WTC11 (cell line): ENCODE measurements at regions not wholly inside any gene's neighbourhood (a gene's known extent, or its start where the extent isn't known, plus 50 kb on each side); places are given as distances from the start of the nearest gene placed in this dataset.

Source experiments
- ATAC-seq: fragments of 200-7000 bp; cut with Tn5 transposase; 2 replicates; pipeline ENCODE4 v1.10.0; 2021; ENCODE audit warnings: mild to moderate bottlenecking, moderate library complexity
- CTCF ChIA-PET: fragments of 300-600 bp; sonication (Branson Sonifier 250); formaldehyde crosslinking; loops from one replicate; lab custom pipeline; 2021; ENCODE audit warnings: antibody characterized with exemption; lab: Charles Lee
- POLR2A ChIA-PET: fragments of 350-600 bp; sonication (Branson Sonifier 250); formaldehyde crosslinking; loops from one replicate; lab custom pipeline; 2021; ENCODE audit warnings: antibody characterized with exemption; lab: Charles Lee
- DNase-seq: peaks from one replicate; pipeline ENCODE4 v3.0.0; 2021; ENCODE audit warnings: low spot score
- H3K27ac Mint-ChIP-seq: 2 replicates; pipeline ENCODE4 v1.8.0; 2021; ENCODE audit warnings: mixed read lengths
- H3K27me3 Mint-ChIP-seq: 2 replicates; pipeline ENCODE4 v1.8.0; 2021; ENCODE audit warnings: low read depth, mild to moderate bottlenecking, moderate library complexity, mixed read lengths
- H3K36me3 Mint-ChIP-seq: 2 replicates; pipeline ENCODE4 v1.8.0; 2021; ENCODE audit warnings: mixed read lengths
- H3K4me1 Mint-ChIP-seq: 2 replicates; pipeline ENCODE4 v1.8.0; 2022; ENCODE audit warnings: mixed read lengths
- H3K4me3 Mint-ChIP-seq: 2 replicates; pipeline ENCODE4 v1.8.0; 2021; ENCODE audit warnings: mild to moderate bottlenecking, moderate library complexity, mixed read lengths
- H3K9me3 Mint-ChIP-seq: 2 replicates; pipeline ENCODE4 v1.8.0; 2021; ENCODE audit warnings: mixed read lengths
- ATF1 ChIP-seq: sonication (generic); formaldehyde crosslinking; IDR thresholded peaks from 2 replicates; pipeline ENCODE4 v1.8.1; 2023; ENCODE audit warnings: mild to moderate bottlenecking, moderate library complexity, missing genetic modification reagents
- CBFB ChIP-seq: sonication (generic); formaldehyde crosslinking; IDR thresholded peaks from 2 replicates; pipeline ENCODE4 v1.8.1; 2022; ENCODE audit warnings: mild to moderate bottlenecking, low read depth, missing genetic modification reagents
- ELF4 ChIP-seq: sonication (generic); formaldehyde crosslinking; IDR thresholded peaks from 2 replicates; pipeline ENCODE4 v1.8.1; 2022; ENCODE audit warnings: low read depth, mild to moderate bottlenecking, moderate library complexity, missing genetic modification reagents
- EMX1 ChIP-seq: fragments of 250-450 bp; sonication (Bioruptor Pico); IDR thresholded peaks from 2 replicates; pipeline ENCODE4 v1.8.0; 2021; ENCODE audit warnings: mild to moderate bottlenecking
- GRHL2 ChIP-seq: fragments of 250-450 bp; sonication (Bioruptor Pico); IDR thresholded peaks from 2 replicates; pipeline ENCODE4 v1.8.0; 2022; ENCODE audit warnings: mild to moderate bottlenecking, moderate library complexity; ENCODE audit not compliant: insufficient replicate concordance, severe bottlenecking
- JAZF1 ChIP-seq: fragments of 250-450 bp; sonication (Bioruptor Pico); IDR thresholded peaks from 2 replicates; pipeline ENCODE4 v1.9.0; 2021; ENCODE audit warnings: moderate library complexity, mild to moderate bottlenecking, inconsistent platforms
- NR3C1 ChIP-seq: sonication (generic); formaldehyde crosslinking; conservative IDR thresholded peaks from 2 replicates; pipeline ENCODE4 v1.8.1; 2023; ENCODE audit warnings: low read depth, mild to moderate bottlenecking, missing genetic modification reagents
- SMAD3 ChIP-seq: sonication (generic); formaldehyde crosslinking; IDR thresholded peaks from 2 replicates; pipeline ENCODE4 v1.8.0; 2022; ENCODE audit warnings: missing genetic modification reagents, mild to moderate bottlenecking, borderline replicate concordance
- SOX15 ChIP-seq: fragments of 250-450 bp; sonication (Bioruptor Pico); IDR thresholded peaks from 2 replicates; pipeline ENCODE4 v1.9.0; 2021; ENCODE audit warnings: mild to moderate bottlenecking
- SP1 ChIP-seq: sonication (generic); formaldehyde crosslinking; conservative IDR thresholded peaks from 2 replicates; pipeline ENCODE4 v1.8.1; 2022; ENCODE audit warnings: missing genetic modification reagents
- TCF7 ChIP-seq: sonication (generic); formaldehyde crosslinking; IDR thresholded peaks from 2 replicates; pipeline ENCODE4 v1.8.0; 2022; ENCODE audit warnings: mild to moderate bottlenecking, low read depth, missing genetic modification reagents, moderate library complexity
- TEAD4 ChIP-seq: sonication (generic); formaldehyde crosslinking; IDR thresholded peaks from 2 replicates; pipeline ENCODE4 v1.8.0; 2022; ENCODE audit warnings: mild to moderate bottlenecking, missing genetic modification reagents
- ZNF671 ChIP-seq: fragments of 250-450 bp; sonication (Bioruptor Pico); IDR thresholded peaks from 2 replicates; pipeline ENCODE4 v1.8.0; 2021; ENCODE audit warnings: mild to moderate bottlenecking
- TF ChIP-seq, protein P1 (sequence below): sonication (generic); formaldehyde crosslinking; IDR thresholded peaks from 2 replicates; pipeline ENCODE4 v1.8.1; 2022; ENCODE audit warnings: mild to moderate bottlenecking, missing genetic modification reagents, moderate library complexity, borderline replicate concordance
- TF ChIP-seq, protein P2 (sequence below): sonication (generic); formaldehyde crosslinking; IDR thresholded peaks from 2 replicates; pipeline ENCODE4 v1.8.0; 2022; ENCODE audit warnings: mild to moderate bottlenecking, missing genetic modification reagents
- TF ChIP-seq, protein P3 (sequence below): sonication (generic); formaldehyde crosslinking; IDR thresholded peaks from 2 replicates; pipeline ENCODE4 v1.8.1; 2023; ENCODE audit warnings: mild to moderate bottlenecking, moderate library complexity, missing genetic modification reagents
- TF ChIP-seq, protein P4 (sequence below): sonication (generic); formaldehyde crosslinking; IDR thresholded peaks from 2 replicates; pipeline ENCODE4 v1.8.0; 2023; ENCODE audit warnings: missing genetic modification reagents, mild to moderate bottlenecking, borderline replicate concordance
- TF ChIP-seq, protein P5 (sequence below): sonication (generic); formaldehyde crosslinking; IDR thresholded peaks from 2 replicates; pipeline ENCODE4 v1.8.1; 2022; ENCODE audit warnings: missing genetic modification reagents, borderline replicate concordance

DNA sequence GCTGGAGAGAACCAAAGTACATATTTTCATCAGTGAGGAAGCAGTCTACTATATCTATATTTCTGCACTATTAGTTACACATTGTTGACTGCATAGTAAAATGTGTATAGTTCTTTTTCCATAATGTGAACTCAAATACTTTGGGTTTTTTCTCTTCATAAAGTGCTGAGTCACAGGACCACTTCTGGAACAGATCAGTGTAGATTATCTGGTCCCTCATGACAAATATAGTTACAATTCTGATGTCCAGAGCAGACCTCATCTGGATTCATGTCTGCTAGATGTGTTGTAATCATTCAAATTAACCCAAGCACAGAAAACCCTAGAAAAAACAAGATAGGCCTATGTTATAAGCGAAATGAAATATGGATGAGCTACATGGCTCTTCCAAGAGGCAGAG is 171.4 kb downstream of the SUCLA2 start:
- no peak overlapping the region for H3K4me3 Mint-ChIP-seq
- DNase-seq (no peak), ATAC-seq (no peak)
- POLR2A ChIA-PET: no interaction called here
- CTCF ChIA-PET: no interaction called here
- peaks cover 5% of the 10 kb centered on the region for H3K36me3 Mint-ChIP-seq
- H3K9me3 Mint-ChIP-seq: peaks cover 17% of the 10 kb centered on the region
- no peak overlapping the region for H3K27ac Mint-ChIP-seq
- no peaks in the 10 kb centered on the region for H3K27me3 Mint-ChIP-seq
- TF ChIP-seq NR3C1 (CRISPR knock-in tag) (no peak), ELF4 (CRISPR knock-in tag) (no peak), SOX15 (CRISPR knock-in tag) (no peak), SP1 (CRISPR knock-in tag) (no peak), CBFB (CRISPR knock-in tag) (no peak), TEAD4 (CRISPR knock-in tag) (no peak), ATF1 (CRISPR knock-in tag) (no peak), GRHL2 (CRISPR knock-in tag) (no peak), JAZF1 (CRISPR knock-in tag) (no peak), ZNF671 (CRISPR knock-in tag) (no peak), EMX1 (CRISPR knock-in tag) (no peak), TCF7 (CRISPR knock-in tag) (no peak), SMAD3 (CRISPR knock-in tag) (no peak)
- TF ChIP-seq, protein P1, sequence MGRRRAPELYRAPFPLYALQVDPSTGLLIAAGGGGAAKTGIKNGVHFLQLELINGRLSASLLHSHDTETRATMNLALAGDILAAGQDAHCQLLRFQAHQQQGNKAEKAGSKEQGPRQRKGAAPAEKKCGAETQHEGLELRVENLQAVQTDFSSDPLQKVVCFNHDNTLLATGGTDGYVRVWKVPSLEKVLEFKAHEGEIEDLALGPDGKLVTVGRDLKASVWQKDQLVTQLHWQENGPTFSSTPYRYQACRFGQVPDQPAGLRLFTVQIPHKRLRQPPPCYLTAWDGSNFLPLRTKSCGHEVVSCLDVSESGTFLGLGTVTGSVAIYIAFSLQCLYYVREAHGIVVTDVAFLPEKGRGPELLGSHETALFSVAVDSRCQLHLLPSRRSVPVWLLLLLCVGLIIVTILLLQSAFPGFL (CRISPR knock-in tag): no peak
- TF ChIP-seq, protein P2, sequence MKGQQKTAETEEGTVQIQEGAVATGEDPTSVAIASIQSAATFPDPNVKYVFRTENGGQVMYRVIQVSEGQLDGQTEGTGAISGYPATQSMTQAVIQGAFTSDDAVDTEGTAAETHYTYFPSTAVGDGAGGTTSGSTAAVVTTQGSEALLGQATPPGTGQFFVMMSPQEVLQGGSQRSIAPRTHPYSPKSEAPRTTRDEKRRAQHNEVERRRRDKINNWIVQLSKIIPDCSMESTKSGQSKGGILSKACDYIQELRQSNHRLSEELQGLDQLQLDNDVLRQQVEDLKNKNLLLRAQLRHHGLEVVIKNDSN (CRISPR knock-in tag): no peak
- TF ChIP-seq, protein P3, sequence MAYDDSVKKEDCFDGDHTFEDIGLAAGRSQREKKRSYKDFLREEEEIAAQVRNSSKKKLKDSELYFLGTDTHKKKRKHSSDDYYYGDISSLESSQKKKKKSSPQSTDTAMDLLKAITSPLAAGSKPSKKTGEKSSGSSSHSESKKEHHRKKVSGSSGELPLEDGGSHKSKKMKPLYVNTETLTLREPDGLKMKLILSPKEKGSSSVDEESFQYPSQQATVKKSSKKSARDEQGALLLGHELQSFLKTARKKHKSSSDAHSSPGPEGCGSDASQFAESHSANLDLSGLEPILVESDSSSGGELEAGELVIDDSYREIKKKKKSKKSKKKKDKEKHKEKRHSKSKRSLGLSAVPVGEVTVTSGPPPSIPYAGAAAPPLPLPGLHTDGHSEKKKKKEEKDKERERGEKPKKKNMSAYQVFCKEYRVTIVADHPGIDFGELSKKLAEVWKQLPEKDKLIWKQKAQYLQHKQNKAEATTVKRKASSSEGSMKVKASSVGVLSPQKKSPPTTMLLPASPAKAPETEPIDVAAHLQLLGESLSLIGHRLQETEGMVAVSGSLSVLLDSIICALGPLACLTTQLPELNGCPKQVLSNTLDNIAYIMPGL (CRISPR knock-in tag): no peak
- TF ChIP-seq, protein P4, sequence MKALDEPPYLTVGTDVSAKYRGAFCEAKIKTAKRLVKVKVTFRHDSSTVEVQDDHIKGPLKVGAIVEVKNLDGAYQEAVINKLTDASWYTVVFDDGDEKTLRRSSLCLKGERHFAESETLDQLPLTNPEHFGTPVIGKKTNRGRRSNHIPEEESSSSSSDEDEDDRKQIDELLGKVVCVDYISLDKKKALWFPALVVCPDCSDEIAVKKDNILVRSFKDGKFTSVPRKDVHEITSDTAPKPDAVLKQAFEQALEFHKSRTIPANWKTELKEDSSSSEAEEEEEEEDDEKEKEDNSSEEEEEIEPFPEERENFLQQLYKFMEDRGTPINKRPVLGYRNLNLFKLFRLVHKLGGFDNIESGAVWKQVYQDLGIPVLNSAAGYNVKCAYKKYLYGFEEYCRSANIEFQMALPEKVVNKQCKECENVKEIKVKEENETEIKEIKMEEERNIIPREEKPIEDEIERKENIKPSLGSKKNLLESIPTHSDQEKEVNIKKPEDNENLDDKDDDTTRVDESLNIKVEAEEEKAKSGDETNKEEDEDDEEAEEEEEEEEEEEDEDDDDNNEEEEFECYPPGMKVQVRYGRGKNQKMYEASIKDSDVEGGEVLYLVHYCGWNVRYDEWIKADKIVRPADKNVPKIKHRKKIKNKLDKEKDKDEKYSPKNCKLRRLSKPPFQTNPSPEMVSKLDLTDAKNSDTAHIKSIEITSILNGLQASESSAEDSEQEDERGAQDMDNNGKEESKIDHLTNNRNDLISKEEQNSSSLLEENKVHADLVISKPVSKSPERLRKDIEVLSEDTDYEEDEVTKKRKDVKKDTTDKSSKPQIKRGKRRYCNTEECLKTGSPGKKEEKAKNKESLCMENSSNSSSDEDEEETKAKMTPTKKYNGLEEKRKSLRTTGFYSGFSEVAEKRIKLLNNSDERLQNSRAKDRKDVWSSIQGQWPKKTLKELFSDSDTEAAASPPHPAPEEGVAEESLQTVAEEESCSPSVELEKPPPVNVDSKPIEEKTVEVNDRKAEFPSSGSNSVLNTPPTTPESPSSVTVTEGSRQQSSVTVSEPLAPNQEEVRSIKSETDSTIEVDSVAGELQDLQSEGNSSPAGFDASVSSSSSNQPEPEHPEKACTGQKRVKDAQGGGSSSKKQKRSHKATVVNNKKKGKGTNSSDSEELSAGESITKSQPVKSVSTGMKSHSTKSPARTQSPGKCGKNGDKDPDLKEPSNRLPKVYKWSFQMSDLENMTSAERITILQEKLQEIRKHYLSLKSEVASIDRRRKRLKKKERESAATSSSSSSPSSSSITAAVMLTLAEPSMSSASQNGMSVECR: no peak
- TF ChIP-seq, protein P5, sequence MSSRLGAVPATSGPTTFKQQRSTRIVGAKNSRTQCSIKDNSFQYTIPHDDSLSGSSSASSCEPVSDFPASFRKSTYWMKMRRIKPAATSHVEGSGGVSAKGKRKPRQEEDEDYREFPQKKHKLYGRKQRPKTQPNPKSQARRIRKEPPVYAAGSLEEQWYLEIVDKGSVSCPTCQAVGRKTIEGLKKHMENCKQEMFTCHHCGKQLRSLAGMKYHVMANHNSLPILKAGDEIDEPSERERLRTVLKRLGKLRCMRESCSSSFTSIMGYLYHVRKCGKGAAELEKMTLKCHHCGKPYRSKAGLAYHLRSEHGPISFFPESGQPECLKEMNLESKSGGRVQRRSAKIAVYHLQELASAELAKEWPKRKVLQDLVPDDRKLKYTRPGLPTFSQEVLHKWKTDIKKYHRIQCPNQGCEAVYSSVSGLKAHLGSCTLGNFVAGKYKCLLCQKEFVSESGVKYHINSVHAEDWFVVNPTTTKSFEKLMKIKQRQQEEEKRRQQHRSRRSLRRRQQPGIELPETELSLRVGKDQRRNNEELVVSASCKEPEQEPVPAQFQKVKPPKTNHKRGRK (CRISPR knock-in tag): no peak
- peaks cover 4% of the 10 kb centered on the region for H3K4me1 Mint-ChIP-seq
